ENCODE measurements at regions not wholly inside any gene's neighbourhood (a gene's known extent, or its start where the extent isn't known, plus 50 kb on each side); places are given as distances from the start of the nearest gene placed in this dataset.
"Not testable (repeated sequence)": the region's sequence is repeated elsewhere in the genome, so short reads cannot be mapped to it uniquely, and the experiment has no call there.

DNA sequence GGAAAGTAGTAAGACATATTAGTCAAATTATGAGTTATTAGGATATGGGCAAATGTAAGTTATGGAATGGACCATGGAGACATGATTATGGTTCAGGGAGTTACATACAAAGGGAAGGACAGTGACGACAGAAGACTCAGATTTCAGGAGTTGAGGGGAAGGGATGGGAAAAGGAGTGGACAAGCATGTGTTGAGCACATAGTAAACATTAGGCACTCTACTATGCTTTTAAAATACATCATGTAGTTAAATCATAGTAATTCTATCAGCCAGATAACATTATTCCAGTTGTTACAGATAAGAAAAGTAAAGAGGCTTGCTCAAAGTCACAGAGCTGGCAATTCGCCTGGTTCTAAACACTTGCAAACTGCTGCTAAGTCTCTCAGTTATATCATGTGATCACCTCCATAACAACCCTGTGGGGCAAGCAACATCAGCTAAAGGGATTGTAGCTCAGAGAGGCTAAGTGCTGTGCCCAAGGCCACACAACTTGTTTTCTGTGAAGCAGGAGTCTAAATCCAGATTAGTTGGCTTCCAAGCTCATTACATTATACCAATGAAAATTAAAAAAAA is 115.2 kb upstream of the MDFIC start:
- Histone ChIP-seq H3K36me3 (ENCODE audit: control insufficient read depth, insufficient read depth, low read length, severe bottlenecking) (no peaks in the 10 kb centered on the region), H3K4me1 (ENCODE audit: control insufficient read depth, insufficient read depth, low read length) (no peaks in the 10 kb centered on the region), H3K9ac (ENCODE audit: low read length) (no peak overlapping the region), H3K4me3 (ENCODE audit: low read length) (no peak overlapping the region), H3K9me3 (ENCODE audit: control insufficient read depth, low read length) (no peaks in the 10 kb centered on the region), H3K27me3 (replicated peaks; ENCODE audit: control insufficient read depth, insufficient read depth, low read length) (no peaks in the 10 kb centered on the region)
- no peak for DNase-seq (ENCODE audit: low read depth)

- no peak overlapping the region for H3K9ac ChIP-seq (ENCODE audit: low read length)
- H3K4me1 ChIP-seq (ENCODE audit: control insufficient read depth, insufficient read depth, low read length) = no peaks in the 10 kb centered on the region
- no peak overlapping the region for H3K4me3 ChIP-seq (ENCODE audit: low read length)
- H3K27me3 ChIP-seq (replicated peaks; ENCODE audit: control insufficient read depth, insufficient read depth, low read length) = no peaks in the 10 kb centered on the region
- no peaks in the 10 kb centered on the region for H3K9me3 ChIP-seq (ENCODE audit: control insufficient read depth, low read length)
- H3K36me3 ChIP-seq (ENCODE audit: control insufficient read depth, insufficient read depth, low read length, severe bottlenecking) = no peaks in the 10 kb centered on the region
- DNase-seq (ENCODE audit: low read depth) = no peak
Observed at GRCh38 chr7:114812570-114812969, 109.3 kb upstream of the MDFIC start.

DNA sequence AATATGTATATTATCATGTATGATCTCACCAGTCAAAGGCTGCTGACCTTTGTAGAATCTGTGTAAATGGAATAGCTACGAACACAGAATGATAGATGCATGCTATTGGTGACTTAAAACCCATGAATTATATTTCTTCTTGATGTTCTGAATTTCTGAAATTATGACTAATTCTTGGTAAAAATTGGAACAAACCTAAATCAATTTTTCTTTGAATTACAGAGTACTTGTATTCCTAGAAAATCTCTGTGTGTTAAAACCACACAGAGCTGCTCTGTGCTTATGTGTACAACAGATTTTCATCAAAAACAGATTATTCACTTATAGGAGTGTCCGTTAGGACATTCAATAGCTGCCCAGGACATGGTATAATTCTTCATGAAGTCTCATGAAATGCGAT is 108.3 kb upstream of the MDFIC start:
- H3K36me3 ChIP-seq (ENCODE audit: control insufficient read depth, insufficient read depth, low read length, severe bottlenecking) = no peaks in the 10 kb centered on the region
- H3K9me3 ChIP-seq (ENCODE audit: control insufficient read depth, low read length) = no peaks in the 10 kb centered on the region
- DNase-seq (ENCODE audit: low read depth) = no peak
- H3K4me3 ChIP-seq (ENCODE audit: low read length) = no peak overlapping the region
- no peaks in the 10 kb centered on the region for H3K27me3 ChIP-seq (replicated peaks; ENCODE audit: control insufficient read depth, insufficient read depth, low read length)
- H3K4me1 ChIP-seq (ENCODE audit: control insufficient read depth, insufficient read depth, low read length) = peaks cover 7% of the 10 kb centered on the region
- H3K9ac ChIP-seq (ENCODE audit: low read length) = no peak overlapping the region

- H3K4me1 ChIP-seq (ENCODE audit: control insufficient read depth, insufficient read depth, low read length) = peaks cover 36% of the 10 kb centered on the region
- not testable (repeated sequence) for H3K9ac ChIP-seq (ENCODE audit: low read length); H3K4me3 ChIP-seq (ENCODE audit: low read length); H3K36me3 ChIP-seq (ENCODE audit: control insufficient read depth, insufficient read depth, low read length, severe bottlenecking); H3K9me3 ChIP-seq (ENCODE audit: control insufficient read depth, low read length); DNase-seq (ENCODE audit: low read depth); H3K27me3 ChIP-seq (replicated peaks; ENCODE audit: control insufficient read depth, insufficient read depth, low read length)
Observed at GRCh38 chr7:114817036-114817435, 104.9 kb upstream of the MDFIC start.

DNA sequence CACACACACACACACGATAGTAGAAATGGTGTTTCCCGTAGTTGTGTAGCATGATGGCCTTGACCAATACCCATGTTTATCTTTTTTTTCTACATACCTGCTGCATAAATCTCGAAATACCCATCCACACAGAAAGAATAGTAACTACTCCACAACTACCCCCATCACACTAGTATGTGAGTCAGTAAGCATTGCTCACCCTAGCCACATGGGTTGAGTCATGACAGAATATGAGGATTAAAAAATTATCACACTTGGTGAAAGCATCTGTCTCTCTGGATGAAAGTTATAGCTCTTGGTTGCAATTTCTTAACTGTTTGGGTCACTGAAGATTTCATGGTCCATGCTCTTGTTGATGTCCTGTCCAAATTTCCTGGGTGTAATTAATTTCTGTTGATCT is 103.4 kb upstream of the MDFIC start:
- no peaks in the 10 kb centered on the region for H3K9me3 ChIP-seq (ENCODE audit: control insufficient read depth, low read length)
- H3K27me3 ChIP-seq (replicated peaks; ENCODE audit: control insufficient read depth, insufficient read depth, low read length) = no peaks in the 10 kb centered on the region
- DNase-seq (ENCODE audit: low read depth) = no peak
- peaks cover 46% of the 10 kb centered on the region for H3K4me1 ChIP-seq (ENCODE audit: control insufficient read depth, insufficient read depth, low read length)
- H3K36me3 ChIP-seq (ENCODE audit: control insufficient read depth, insufficient read depth, low read length, severe bottlenecking) = no peaks in the 10 kb centered on the region
- no peak overlapping the region for H3K9ac ChIP-seq (ENCODE audit: low read length)
- no peak overlapping the region for H3K4me3 ChIP-seq (ENCODE audit: low read length)

- peak overlapping the region; percentile 46 for H3K4me3 ChIP-seq (ENCODE audit: low read length)
- H3K4me1 ChIP-seq (ENCODE audit: control insufficient read depth, insufficient read depth, low read length) = peaks cover 47% of the 10 kb centered on the region
- H3K27me3 ChIP-seq (replicated peaks; ENCODE audit: control insufficient read depth, insufficient read depth, low read length) = no peaks in the 10 kb centered on the region
- DNase-seq (ENCODE audit: low read depth) = peak; percentile 93
- H3K9me3 ChIP-seq (ENCODE audit: control insufficient read depth, low read length) = no peaks in the 10 kb centered on the region
- peak overlapping the region; percentile 51 for H3K9ac ChIP-seq (ENCODE audit: low read length)
- no peaks in the 10 kb centered on the region for H3K36me3 ChIP-seq (ENCODE audit: control insufficient read depth, insufficient read depth, low read length, severe bottlenecking)
Observed at GRCh38 chr7:114819616-114820362, 102.1 kb upstream of the MDFIC start.

GRCh38 chr7:114821030-114821900 is 100.6 kb upstream of the MDFIC start:
- peak overlapping the region; percentile 41 for H3K9ac ChIP-seq (ENCODE audit: low read length)
- H3K4me3 ChIP-seq (ENCODE audit: low read length) = peak overlapping the region; percentile 4
- H3K27me3 ChIP-seq (replicated peaks; ENCODE audit: control insufficient read depth, insufficient read depth, low read length) = no peaks in the 10 kb centered on the region
- H3K36me3 ChIP-seq (ENCODE audit: control insufficient read depth, insufficient read depth, low read length, severe bottlenecking) = no peaks in the 10 kb centered on the region
- H3K9me3 ChIP-seq (ENCODE audit: control insufficient read depth, low read length) = no peaks in the 10 kb centered on the region
- peak; percentile 55 for DNase-seq (ENCODE audit: low read depth)
- peaks cover 47% of the 10 kb centered on the region for H3K4me1 ChIP-seq (ENCODE audit: control insufficient read depth, insufficient read depth, low read length)

- Histone ChIP-seq H3K9ac (ENCODE audit: low read length) (no peak overlapping the region), H3K36me3 (ENCODE audit: control insufficient read depth, insufficient read depth, low read length, severe bottlenecking) (no peaks in the 10 kb centered on the region), H3K4me3 (ENCODE audit: low read length) (no peak overlapping the region), H3K27me3 (replicated peaks; ENCODE audit: control insufficient read depth, insufficient read depth, low read length) (no peaks in the 10 kb centered on the region), H3K4me1 (ENCODE audit: control insufficient read depth, insufficient read depth, low read length) (peaks cover 47% of the 10 kb centered on the region), H3K9me3 (ENCODE audit: control insufficient read depth, low read length) (peaks cover 6% of the 10 kb centered on the region)
- no peak for DNase-seq (ENCODE audit: low read depth)
Observed at GRCh38 chr7:114822131-114822530, 99.8 kb upstream of the MDFIC start.

- H3K9ac ChIP-seq (ENCODE audit: low read length) = no peak overlapping the region
- H3K36me3 ChIP-seq (ENCODE audit: control insufficient read depth, insufficient read depth, low read length, severe bottlenecking) = no peaks in the 10 kb centered on the region
- no peaks in the 10 kb centered on the region for H3K27me3 ChIP-seq (replicated peaks; ENCODE audit: control insufficient read depth, insufficient read depth, low read length)
- H3K9me3 ChIP-seq (ENCODE audit: control insufficient read depth, low read length) = peaks cover 13% of the 10 kb centered on the region
- DNase-seq (ENCODE audit: low read depth) = no peak
- H3K4me3 ChIP-seq (ENCODE audit: low read length) = no peak overlapping the region
- H3K4me1 ChIP-seq (ENCODE audit: control insufficient read depth, insufficient read depth, low read length) = peaks cover 47% of the 10 kb centered on the region
Observed at GRCh38 chr7:114822844-114823243, 99.0 kb upstream of the MDFIC start.

- Histone ChIP-seq H3K27me3 (replicated peaks; ENCODE audit: control insufficient read depth, insufficient read depth, low read length) (no peaks in the 10 kb centered on the region), H3K4me3 (ENCODE audit: low read length) (no peak overlapping the region), H3K9me3 (ENCODE audit: control insufficient read depth, low read length) (peaks cover 13% of the 10 kb centered on the region), H3K9ac (ENCODE audit: low read length) (no peak overlapping the region), H3K36me3 (ENCODE audit: control insufficient read depth, insufficient read depth, low read length, severe bottlenecking) (no peaks in the 10 kb centered on the region), H3K4me1 (ENCODE audit: control insufficient read depth, insufficient read depth, low read length) (peaks cover 44% of the 10 kb centered on the region)
- no peak for DNase-seq (ENCODE audit: low read depth)
Observed at GRCh38 chr7:114823290-114823689, 98.6 kb upstream of the MDFIC start.

DNA sequence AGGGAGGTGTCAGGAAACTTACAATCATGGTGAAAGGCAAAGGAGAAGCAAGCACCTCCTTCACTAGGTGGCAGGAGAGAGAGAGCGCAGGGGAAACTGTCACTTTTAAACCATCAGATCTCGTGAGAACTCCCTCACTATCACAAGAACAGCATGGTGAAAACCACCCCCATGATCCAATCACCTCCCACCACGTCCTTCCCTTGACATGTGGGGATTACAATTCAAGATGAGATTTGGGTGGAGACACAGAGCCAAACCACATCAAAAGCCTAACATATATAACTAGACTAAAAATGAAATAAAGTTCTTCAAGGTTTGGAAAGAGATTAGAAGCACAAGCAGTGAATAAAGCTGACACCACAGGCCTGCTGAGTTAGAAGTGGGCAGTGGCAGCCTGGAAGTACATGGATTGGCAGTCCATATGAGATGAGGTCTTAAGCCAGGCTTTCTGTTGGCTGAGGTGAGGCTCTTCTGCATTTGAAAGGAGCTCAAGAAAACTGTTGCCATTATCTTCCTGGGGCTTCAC is 96.4 kb upstream of the MDFIC start:
- Histone ChIP-seq H3K27me3 (replicated peaks; ENCODE audit: control insufficient read depth, insufficient read depth, low read length) (no peaks in the 10 kb centered on the region), H3K9me3 (ENCODE audit: control insufficient read depth, low read length) (peaks cover 13% of the 10 kb centered on the region), H3K4me3 (ENCODE audit: low read length) (no peak overlapping the region), H3K36me3 (ENCODE audit: control insufficient read depth, insufficient read depth, low read length, severe bottlenecking) (no peaks in the 10 kb centered on the region), H3K9ac (ENCODE audit: low read length) (no peak overlapping the region), H3K4me1 (ENCODE audit: control insufficient read depth, insufficient read depth, low read length) (peaks cover 26% of the 10 kb centered on the region)
- DNase-seq (ENCODE audit: low read depth) = no peak

Data from adipocyte (in vitro differentiated cells).